ENCODE measurements at regions not wholly inside any gene's neighbourhood (a gene's known extent, or its start where the extent isn't known, plus 50 kb on each side); places are given as distances from the start of the nearest gene placed in this dataset.

DNA sequence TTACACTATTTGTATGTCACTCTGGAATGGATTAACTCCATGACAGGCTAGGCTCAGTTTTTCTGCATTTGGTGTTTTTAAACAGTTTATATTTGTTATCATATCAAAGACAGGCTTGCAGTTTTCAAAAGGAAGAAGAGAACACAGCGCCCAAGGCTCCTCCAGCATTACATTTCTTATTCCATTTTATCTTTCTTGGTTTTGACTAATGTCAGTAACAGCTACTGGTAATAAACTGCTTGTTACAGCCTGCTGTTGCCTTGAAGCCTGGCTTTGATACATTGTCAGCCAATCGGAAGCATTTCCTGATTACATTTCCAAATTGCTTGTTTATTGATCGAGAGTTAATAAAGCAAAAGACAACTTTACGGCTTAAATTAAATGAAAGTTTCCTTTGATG is 166.0 kb upstream of the MDFIC start:
- DNase-seq (ENCODE audit: low read depth) = no peak

GRCh38 chr7:114758661-114759227 is 163.2 kb upstream of the MDFIC start:
- no peak for DNase-seq (ENCODE audit: low read depth)

- DNase-seq (ENCODE audit: low read depth) = no peak
Observed at GRCh38 chr7:114759347-114760062, 162.4 kb upstream of the MDFIC start.

- DNase-seq (ENCODE audit: low read depth) = no peak
Observed at GRCh38 chr7:114760477-114760876, 161.4 kb upstream of the MDFIC start.

DNA sequence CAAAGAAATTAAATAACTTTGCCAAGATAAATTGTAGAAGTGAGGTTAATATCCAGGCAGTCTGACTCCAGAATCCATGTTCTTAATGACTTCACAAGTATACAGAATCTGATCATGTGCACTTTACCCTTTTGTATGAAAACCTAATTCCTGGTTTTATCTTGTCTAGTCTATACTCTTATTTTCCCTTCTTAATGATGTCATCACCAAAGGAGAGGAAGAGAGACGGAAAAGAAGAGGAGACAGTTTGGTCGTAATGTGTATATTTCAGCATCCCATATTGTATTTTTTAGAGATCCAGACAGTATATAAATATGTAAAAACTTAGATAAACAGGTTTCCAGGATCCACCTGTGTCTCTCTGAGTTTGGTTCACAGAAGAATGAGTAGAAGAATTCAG is 159.9 kb upstream of the MDFIC start:
- DNase-seq (ENCODE audit: low read depth) = no peak

- DNase-seq (ENCODE audit: low read depth) = no peak
Observed at GRCh38 chr7:114765331-114766040, 156.4 kb upstream of the MDFIC start.

DNA sequence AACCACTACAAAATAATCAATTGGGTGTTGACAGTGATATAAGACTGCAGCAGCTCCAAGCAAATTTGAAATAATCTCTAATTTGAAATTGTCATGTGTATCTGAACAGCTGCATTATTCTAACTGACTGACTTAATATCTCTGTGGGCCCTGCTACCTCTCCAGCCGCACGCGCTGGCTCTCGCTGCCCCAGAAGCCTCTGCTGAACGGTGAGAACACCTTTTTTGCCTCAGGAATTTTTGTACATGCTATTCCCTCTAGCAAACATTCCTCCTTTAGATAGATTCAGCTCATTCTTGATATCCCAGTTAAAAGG is 155.9 kb upstream of the MDFIC start:
- no peak for DNase-seq (ENCODE audit: low read depth)

DNA sequence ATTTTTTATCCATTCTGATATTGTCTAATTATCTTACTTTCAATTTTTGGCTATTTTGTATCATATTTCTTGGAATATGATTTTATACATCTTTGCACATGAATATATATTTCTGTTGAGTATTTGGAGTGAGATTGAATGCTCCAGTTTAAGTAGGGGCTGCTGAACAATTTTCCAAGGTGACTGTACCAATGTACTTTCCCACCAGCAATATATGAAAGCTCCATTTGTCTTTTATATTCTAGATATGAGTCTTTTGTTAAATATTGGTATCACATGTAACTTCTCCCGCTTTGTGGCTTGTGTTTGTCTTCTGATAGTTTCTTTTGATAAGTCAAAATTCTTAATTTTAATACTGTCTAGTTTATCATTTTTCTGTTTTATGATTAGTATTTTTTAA is 144.6 kb upstream of the MDFIC start:
- no peak for DNase-seq (ENCODE audit: low read depth)

GRCh38 chr7:114783508-114783907 is 138.4 kb upstream of the MDFIC start:
- DNase-seq (ENCODE audit: low read depth) = no peak

DNA sequence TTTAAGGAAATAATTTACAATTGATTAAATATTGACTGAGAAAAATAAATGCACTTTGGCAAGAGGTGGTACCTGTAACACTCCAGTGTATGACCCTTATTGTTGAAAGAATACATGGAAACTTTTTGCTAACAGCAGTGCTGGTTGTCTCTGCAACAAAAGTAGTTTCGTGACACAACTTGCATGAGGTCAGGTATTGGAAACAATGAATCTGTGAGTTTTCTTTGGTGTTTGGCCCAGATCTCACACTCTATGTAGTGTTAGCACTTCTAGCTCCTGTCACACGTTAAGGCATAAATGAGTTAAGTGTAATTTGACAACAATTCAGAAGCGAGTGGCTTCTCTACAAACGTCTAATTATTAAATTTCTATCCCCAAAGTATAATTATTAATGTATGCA is 137.7 kb upstream of the MDFIC start:
- no peak for DNase-seq (ENCODE audit: low read depth)

GRCh38 chr7:114784746-114785145 is 137.1 kb upstream of the MDFIC start:
- no peak for DNase-seq (ENCODE audit: low read depth)

DNA sequence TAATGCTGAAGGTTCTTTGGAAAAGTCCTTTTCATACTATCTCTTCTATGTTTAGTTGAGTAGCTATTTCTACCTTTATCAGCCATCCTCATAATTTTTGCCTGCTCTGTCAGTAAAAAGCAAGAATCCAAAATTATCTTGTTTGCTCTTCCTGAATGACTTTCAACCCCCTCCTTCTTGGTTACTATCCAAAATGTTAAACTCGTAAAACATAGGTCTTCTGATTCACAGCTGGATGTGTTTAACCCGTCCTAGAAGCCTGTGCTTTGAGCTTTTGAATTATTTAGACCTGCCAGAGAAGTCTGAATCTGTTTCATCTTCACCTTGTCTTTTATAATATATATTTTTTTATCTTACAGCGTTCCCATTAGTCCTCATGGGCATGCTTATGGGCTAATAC is 136.4 kb upstream of the MDFIC start:
- no peak for DNase-seq (ENCODE audit: low read depth)

- no peak for DNase-seq (ENCODE audit: low read depth)
Observed at GRCh38 chr7:114786455-114786854, 135.4 kb upstream of the MDFIC start.

- no peak for DNase-seq (ENCODE audit: low read depth)
Observed at GRCh38 chr7:114787556-114787955, 134.3 kb upstream of the MDFIC start.

DNA sequence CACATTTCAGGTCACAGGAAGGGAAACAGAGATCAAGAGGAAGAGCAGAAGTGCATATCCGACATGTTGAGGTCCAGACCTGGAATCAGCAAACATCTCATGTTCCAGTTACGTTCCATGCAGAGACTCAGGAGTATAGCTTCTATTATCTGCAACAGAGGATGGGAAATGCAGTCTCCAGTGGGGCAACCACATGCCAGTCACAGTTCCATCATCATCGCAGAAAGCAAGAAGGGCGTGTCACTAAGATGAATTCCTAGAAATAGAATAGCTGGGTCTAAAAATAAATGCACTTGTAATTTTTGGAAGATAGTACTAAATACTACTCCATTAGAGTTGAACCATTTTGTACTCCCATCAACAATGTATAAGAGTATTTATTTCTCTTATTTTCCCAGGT is 133.2 kb upstream of the MDFIC start:
- no peak for DNase-seq (ENCODE audit: low read depth)

DNA sequence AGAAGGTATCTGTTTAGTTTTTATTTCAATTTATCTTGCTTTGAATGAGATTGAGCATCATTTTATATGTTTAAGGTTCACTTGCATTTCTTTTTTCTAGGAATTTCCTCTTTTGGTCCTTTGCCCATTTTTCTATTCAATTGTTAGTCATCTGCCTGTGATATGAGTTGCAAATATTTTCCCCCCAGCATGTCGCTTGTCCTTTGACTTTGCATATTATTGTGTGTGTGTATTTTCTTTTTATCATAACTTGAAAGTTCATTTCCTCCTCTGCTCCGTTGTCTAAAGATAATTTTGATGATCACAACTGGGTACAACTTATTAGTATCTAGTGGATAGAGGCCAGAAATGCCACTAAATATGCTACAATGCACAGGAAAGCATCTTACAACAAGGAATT is 132.7 kb upstream of the MDFIC start:
- DNase-seq (ENCODE audit: low read depth) = no peak

- DNase-seq (ENCODE audit: low read depth) = no peak
Observed at GRCh38 chr7:114789871-114790311, 132.0 kb upstream of the MDFIC start.

DNA sequence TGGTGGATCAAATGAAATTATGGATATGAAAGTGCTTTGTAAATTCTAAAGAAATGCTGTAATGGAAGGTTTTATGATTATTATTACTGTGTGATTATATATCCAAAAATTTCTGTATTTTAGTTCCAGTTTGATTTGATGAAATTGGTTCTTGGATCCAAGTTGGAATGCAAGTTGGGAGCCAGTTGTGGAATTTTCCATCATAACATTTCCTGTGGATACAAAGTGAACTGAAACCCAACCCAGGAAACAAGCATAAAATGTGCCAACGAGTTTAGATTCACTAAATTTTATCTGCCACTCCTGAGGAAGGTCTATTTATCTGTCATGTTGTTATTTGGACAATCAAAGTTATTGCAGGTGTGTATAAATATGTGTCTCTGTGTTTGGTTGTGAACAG is 131.4 kb upstream of the MDFIC start:
- no peak for DNase-seq (ENCODE audit: low read depth)

DNA sequence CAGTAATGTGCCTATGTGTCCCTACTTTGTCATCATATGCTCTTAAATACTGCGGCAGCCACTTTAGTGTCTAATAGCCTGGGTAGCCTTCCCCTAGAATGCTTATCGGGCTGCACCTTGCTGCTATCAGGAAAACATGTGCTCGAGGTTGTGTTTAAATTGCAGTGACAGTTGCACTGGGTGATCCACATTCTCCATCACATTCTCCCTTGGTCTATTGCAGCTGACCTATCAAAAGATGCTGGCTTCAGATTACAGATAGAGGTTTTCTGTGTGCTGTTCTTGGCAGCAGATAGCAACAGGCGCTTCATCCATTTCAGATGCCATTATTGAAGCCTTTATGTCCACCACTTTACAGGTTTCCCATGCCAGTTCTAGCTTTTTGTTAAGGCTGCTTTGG is 130.1 kb upstream of the MDFIC start:
- DNase-seq (ENCODE audit: low read depth) = no peak

GRCh38 chr7:114793155-114793845 is 128.6 kb upstream of the MDFIC start:
- no peak for DNase-seq (ENCODE audit: low read depth)

DNA sequence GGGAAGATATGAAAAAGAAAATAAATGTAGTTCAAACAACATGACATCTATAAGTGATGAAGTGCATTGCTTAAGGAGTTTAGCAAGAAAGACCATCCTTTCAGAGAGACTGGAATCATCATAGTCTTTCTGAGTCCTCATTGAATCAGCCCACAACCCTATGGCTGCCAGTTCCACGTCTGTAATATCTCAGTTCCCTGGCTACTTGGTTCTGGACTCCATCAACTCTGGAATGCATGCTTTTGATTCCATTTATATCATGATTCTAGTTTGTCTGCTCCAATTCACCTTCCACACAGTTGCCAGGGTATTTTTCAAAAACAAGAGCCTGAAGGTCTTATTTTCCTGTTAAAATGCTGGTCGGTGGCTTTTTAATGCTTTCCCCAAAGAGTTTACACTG is 126.4 kb upstream of the MDFIC start:
- DNase-seq (ENCODE audit: low read depth) = no peak

DNA sequence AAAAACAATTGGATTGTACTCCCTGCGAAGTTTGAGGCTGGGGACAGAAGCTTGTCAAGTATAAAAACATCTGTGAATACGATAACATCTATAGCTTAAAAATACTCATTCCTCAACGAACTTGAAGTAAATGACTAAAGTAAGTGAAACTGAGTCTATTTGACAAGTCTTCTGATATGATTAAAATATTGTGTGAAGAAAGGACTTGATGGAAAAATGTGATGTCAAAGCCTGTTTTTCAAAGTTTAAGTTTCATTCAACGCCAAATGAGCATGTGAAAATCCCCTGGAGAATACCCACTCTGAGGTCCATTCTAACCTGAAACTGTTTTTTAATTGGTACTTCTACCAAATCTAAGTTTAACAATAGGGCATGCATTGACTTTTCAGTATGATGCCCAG is 122.3 kb upstream of the MDFIC start:
- DNase-seq (ENCODE audit: low read depth) = no peak

DNA sequence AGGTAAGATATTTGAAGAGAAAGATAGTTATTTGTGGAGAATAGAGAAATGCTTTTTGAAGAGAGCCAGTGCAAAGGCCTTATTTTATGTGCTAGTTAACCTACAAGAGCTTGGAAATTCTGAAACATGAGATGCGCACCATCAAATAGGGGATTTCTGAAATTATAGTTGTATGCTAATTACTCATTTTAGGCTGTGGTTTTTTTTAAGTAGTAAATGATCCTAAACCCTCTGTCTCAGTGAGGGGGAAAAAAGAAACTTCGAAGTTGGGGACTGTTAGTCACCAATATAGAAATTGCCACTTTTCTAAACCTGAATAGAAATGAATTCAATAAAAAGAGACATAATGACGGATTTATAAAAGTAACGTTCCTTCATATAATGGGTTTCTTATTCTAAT is 119.3 kb upstream of the MDFIC start:
- DNase-seq (ENCODE audit: low read depth) = no peak

Data from activated T-helper 9 cell treated with anti-CD3 and anti-CD28 coated beads, Interleukin-2, amount 50 U/mL, for 16 hours (primary cell).